Mesothelial cell of epicardium (in vitro differentiated cells): ENCODE measurements at regions not wholly inside any gene's neighbourhood (a gene's known extent, or its start where the extent isn't known, plus 50 kb on each side); places are given as distances from the start of the nearest gene placed in this dataset.

Source experiments
- DNase-seq, 2 experiments: peaks; one replicate each; pipeline ENCODE4 v3.0.0; 2021; ENCODE audit warnings: low spot score in 2 of 2; ENCODE audit not compliant: unreplicated experiment in 2 of 2
- H3K27ac Mint-ChIP-seq: 2 replicates; pipeline ENCODE4 v1.8.0; 2021; ENCODE audit warnings: mixed read lengths
- H3K27me3 Mint-ChIP-seq: 2 replicates; pipeline ENCODE4 v1.8.0; 2021; ENCODE audit warnings: low read depth, mixed read lengths
- H3K36me3 Mint-ChIP-seq: 2 replicates; pipeline ENCODE4 v1.8.0; 2021; ENCODE audit warnings: mixed read lengths
- H3K4me1 Mint-ChIP-seq: 2 replicates; pipeline ENCODE4 v1.8.0; 2021; ENCODE audit warnings: mixed read lengths
- H3K4me3 Mint-ChIP-seq: 2 replicates; pipeline ENCODE4 v1.8.0; 2021; ENCODE audit warnings: mild to moderate bottlenecking, moderate library complexity, mixed read lengths
- H3K9me3 Mint-ChIP-seq: 2 replicates; pipeline ENCODE4 v1.8.0; 2021; ENCODE audit warnings: mixed read lengths
- CTCF ChIP-seq: fragments of 200-600 bp; sonication (generic); IDR thresholded peaks from one replicate; pipeline ENCODE4 v1.5.0; 2021; ENCODE audit warnings: antibody characterized with exemption; ENCODE audit not compliant: unreplicated experiment

GRCh38 chr4:102170910-102171309 is 174.4 kb downstream of the SLC39A8 start:
- Mint-ChIP-seq H3K36me3 (no peaks in the 10 kb centered on the region), H3K27me3 (no peaks in the 10 kb centered on the region), H3K4me3 (no peak overlapping the region), H3K27ac (no peak overlapping the region), H3K9me3 (peaks cover 9% of the 10 kb centered on the region), H3K4me1 (peaks cover 13% of the 10 kb centered on the region)
- TF ChIP-seq CTCF: no peak
- DNase-seq: no peak

GRCh38 chr4:102169345-102169744 is 175.9 kb downstream of the SLC39A8 start:
- Mint-ChIP-seq H3K9me3 (peaks cover 15% of the 10 kb centered on the region), H3K4me3 (no peak overlapping the region), H3K36me3 (peaks cover under 1% of the 10 kb centered on the region), H3K4me1 (peaks cover 13% of the 10 kb centered on the region), H3K27me3 (no peaks in the 10 kb centered on the region), H3K27ac (no peak overlapping the region)
- DNase-seq: no peak
- no peak for TF ChIP-seq CTCF

GRCh38 chr4:102168580-102168979 is 176.7 kb downstream of the SLC39A8 start:
- no peak for TF ChIP-seq CTCF

GRCh38 chr4:102165584-102165983 is 179.7 kb downstream of the SLC39A8 start:
- Mint-ChIP-seq H3K4me1 (peaks cover 25% of the 10 kb centered on the region), H3K36me3 (peaks cover 10% of the 10 kb centered on the region), H3K27me3 (no peaks in the 10 kb centered on the region), H3K4me3 (no peak overlapping the region), H3K27ac (no peak overlapping the region), H3K9me3 (peaks cover 30% of the 10 kb centered on the region)
- DNase-seq: no peak
- no peak for TF ChIP-seq CTCF

More at GRCh38 chr4:102168580-102168979, 176.7 kb downstream of the SLC39A8 start:
- peaks cover 2% of the 10 kb centered on the region for H3K36me3 Mint-ChIP-seq
- H3K4me3 Mint-ChIP-seq: no peak overlapping the region
- no peaks in the 10 kb centered on the region for H3K27me3 Mint-ChIP-seq
- H3K27ac Mint-ChIP-seq: no peak overlapping the region
- DNase-seq: no peak
- peaks cover 21% of the 10 kb centered on the region for H3K4me1 Mint-ChIP-seq
- peaks cover 17% of the 10 kb centered on the region for H3K9me3 Mint-ChIP-seq

- no peak overlapping the region for H3K4me3 Mint-ChIP-seq
- DNase-seq: no peak
- peaks cover 19% of the 10 kb centered on the region for H3K4me1 Mint-ChIP-seq
- H3K27ac Mint-ChIP-seq: peak overlapping the region; percentile 95
- no peaks in the 10 kb centered on the region for H3K27me3 Mint-ChIP-seq
- H3K36me3 Mint-ChIP-seq: peaks cover 10% of the 10 kb centered on the region
- H3K9me3 Mint-ChIP-seq: peaks cover 31% of the 10 kb centered on the region
- no peak for TF ChIP-seq CTCF
These were observed 181.7 kb downstream of the SLC39A8 start for GRCh38 chr4:102163404-102164140.

- H3K9me3 Mint-ChIP-seq: peaks cover 18% of the 10 kb centered on the region
- H3K27ac Mint-ChIP-seq: no peak overlapping the region
- H3K27me3 Mint-ChIP-seq: no peaks in the 10 kb centered on the region
- no peak for TF ChIP-seq CTCF
- no peak for DNase-seq
- peaks cover 7% of the 10 kb centered on the region for H3K36me3 Mint-ChIP-seq
- H3K4me3 Mint-ChIP-seq: no peak overlapping the region
- peaks cover 8% of the 10 kb centered on the region for H3K4me1 Mint-ChIP-seq
These were observed 187.3 kb downstream of the SLC39A8 start for GRCh38 chr4:102157984-102158383.
